Ascending aorta (tissue), 2 donors: ENCODE measurements at regions not wholly inside any gene's neighbourhood (a gene's known extent, or its start where the extent isn't known, plus 50 kb on each side); places are given as distances from the start of the nearest gene placed in this dataset.
A peak's percentile ranks its signal among the peaks of the same experiment; 100 is the strongest.

Source experiments
- DNase-seq, 2 donors: peaks; one replicate each; pipeline ENCODE4 v3.0.0-alpha.2; 2019; ENCODE audit warnings: low spot score in 2 of 2
- H3K27ac ChIP-seq, 2 donors: fragments of 200-600 bp; sonication (generic); one replicate each; pipeline ENCODE4 v1.5.1; 2016 to 2017; ENCODE audit warnings: mild to moderate bottlenecking in 1 of 2
- H3K27me3 ChIP-seq: fragments of 200-600 bp; sonication (generic); one replicate; pipeline ENCODE4 v1.5.1; 2017
- H3K36me3 ChIP-seq, 2 donors: fragments of 200-600 bp; sonication (generic); one replicate each; pipeline ENCODE4 v1.5.1; 2016
- H3K4me1 ChIP-seq, 2 donors: fragments of 200-600 bp; sonication (generic); one replicate each; pipeline ENCODE4 v1.5.1; 2016 to 2017; ENCODE audit warnings: mild to moderate bottlenecking in 1 of 2
- H3K4me3 ChIP-seq, 2 donors: fragments of 200-600 bp; sonication (generic); one replicate each; pipeline ENCODE4 v1.5.1; 2016 to 2017; ENCODE audit warnings: mild to moderate bottlenecking in 1 of 2
- H3K9me3 ChIP-seq, 2 donors: fragments of 200-600 bp; sonication (generic); one replicate each; pipeline ENCODE4 v1.5.1; 2016
- CTCF ChIP-seq, 3 experiments: fragments of 200-600 bp in 2 of 3; fragments of 450-650 bp in 1 of 3; sonication (generic) in 2 of 3; IDR thresholded peaks; one replicate each; pipeline ENCODE4 v1.5.1; 2016 to 2019; ENCODE audit warnings: antibody characterized with exemption in 3 of 3, mild to moderate bottlenecking in 1 of 3, moderate library complexity in 1 of 3
- intact Hi-C: fragments of 100-400 bp; cut with DNase I; formaldehyde crosslinking; loops from one replicate; pipeline ENCODE4 v1.15.1; 2023

- no peak for TF ChIP-seq CTCF (IDR thresholded peaks at IDR 0.05)
- Histone ChIP-seq H3K4me3 (no peak overlapping the region), H3K9me3 (no peaks in the 10 kb centered on the region), H3K27ac (peak overlapping the region; percentile 95 to 98), H3K36me3 (no peaks in the 10 kb centered on the region), H3K4me1 (peaks cover 15 to 50% of the 10 kb centered on the region in 2 donors), H3K27me3 (no peaks in the 10 kb centered on the region)
- no peak for DNase-seq
- intact Hi-C loops, result loop anchor here (5.0 kb wide), 1 partner anchor 120 kb away; no protein-coding TSS in a partner anchor
Observed at GRCh38 chr10:29881811-29882210, 177.6 kb downstream of the JCAD start.

- no peak overlapping the region for H3K4me3 ChIP-seq
- TF ChIP-seq CTCF (IDR thresholded peaks at IDR 0.05), result no peak
- no peaks in the 10 kb centered on the region for H3K27me3 ChIP-seq
- peak in 1 of 2 donors; percentile 79 for DNase-seq
- intact Hi-C loops, result loop anchor here (5.0 kb wide), 1 partner anchor 121 kb away; no protein-coding TSS in a partner anchor
- H3K9me3 ChIP-seq, result no peaks in the 10 kb centered on the region
- H3K36me3 ChIP-seq, result no peaks in the 10 kb centered on the region
- peak overlapping the region; percentile 95 to 98 for H3K27ac ChIP-seq
- peaks cover 18 to 55% of the 10 kb centered on the region in 2 donors for H3K4me1 ChIP-seq
Observed at GRCh38 chr10:29881336-29881771, 178.0 kb downstream of the JCAD start.

- peaks cover 23 to 60% of the 10 kb centered on the region in 2 donors for H3K4me1 ChIP-seq
- no peak for TF ChIP-seq CTCF (IDR thresholded peaks at IDR 0.05)
- intact Hi-C loops, result loop anchor here (5.0 kb wide), 1 partner anchor 121 kb away; no protein-coding TSS in a partner anchor
Observed at GRCh38 chr10:29880856-29881255, 178.5 kb downstream of the JCAD start.

DNA sequence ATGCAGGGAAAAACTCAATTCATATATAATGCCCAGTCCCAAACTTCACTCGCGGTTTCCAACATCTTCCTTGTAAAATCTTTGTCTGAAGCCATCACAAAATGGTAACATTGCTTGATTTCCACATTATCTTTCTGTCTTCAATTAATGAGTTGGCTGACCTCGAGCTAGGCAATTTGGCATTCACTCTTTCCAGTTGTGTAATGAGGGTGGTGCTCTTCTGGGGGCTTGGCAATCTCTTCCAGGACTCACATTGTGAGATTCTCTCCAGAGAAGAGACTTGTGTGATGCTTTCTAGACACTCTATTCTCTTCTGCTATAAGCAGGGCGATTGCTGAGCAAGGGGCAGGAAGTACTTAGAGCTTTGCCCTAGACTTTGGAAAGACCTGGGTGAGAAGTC, 179.5 kb downstream of the JCAD start:
- H3K27me3 ChIP-seq, result no peaks in the 10 kb centered on the region
- H3K27ac ChIP-seq, result peak overlapping the region; percentile 95 to 98
- intact Hi-C loops, result loop anchor here (2.0 to 5.0 kb wide), 3 partner anchors 67 to 122 kb away; no protein-coding TSS in a partner anchor
- no peak overlapping the region for H3K4me3 ChIP-seq
- H3K4me1 ChIP-seq, result peaks cover 28 to 69% of the 10 kb centered on the region in 2 donors
- no peaks in the 10 kb centered on the region for H3K36me3 ChIP-seq
- no peak for DNase-seq
- no peaks in the 10 kb centered on the region for H3K9me3 ChIP-seq
- TF ChIP-seq CTCF (IDR thresholded peaks at IDR 0.05), result no peak

More at GRCh38 chr10:29880856-29881255, 178.5 kb downstream of the JCAD start:
- Histone ChIP-seq H3K27me3 (no peaks in the 10 kb centered on the region), H3K36me3 (no peaks in the 10 kb centered on the region), H3K27ac (peak overlapping the region; percentile 95 to 98), H3K9me3 (no peaks in the 10 kb centered on the region), H3K4me3 (no peak overlapping the region)
- DNase-seq, result no peak

GRCh38 chr10:29878492-29878891, 180.9 kb downstream of the JCAD start:
- Histone ChIP-seq H3K4me1 (peaks cover 28 to 73% of the 10 kb centered on the region in 2 donors), H3K27ac (peak overlapping the region; percentile 95 to 98), H3K36me3 (no peaks in the 10 kb centered on the region), H3K27me3 (no peaks in the 10 kb centered on the region), H3K9me3 (no peaks in the 10 kb centered on the region), H3K4me3 (no peak overlapping the region)
- no peak for TF ChIP-seq CTCF (IDR thresholded peaks at IDR 0.05)
- no peak for DNase-seq
- intact Hi-C loops, result loop anchor here (1.0 to 5.0 kb wide), 3 partner anchors 17 to 68 kb away; no protein-coding TSS in a partner anchor
